ENCODE measurements at regions not wholly inside any gene's neighbourhood (a gene's known extent, or its start where the extent isn't known, plus 50 kb on each side); places are given as distances from the start of the nearest gene placed in this dataset.

DNA sequence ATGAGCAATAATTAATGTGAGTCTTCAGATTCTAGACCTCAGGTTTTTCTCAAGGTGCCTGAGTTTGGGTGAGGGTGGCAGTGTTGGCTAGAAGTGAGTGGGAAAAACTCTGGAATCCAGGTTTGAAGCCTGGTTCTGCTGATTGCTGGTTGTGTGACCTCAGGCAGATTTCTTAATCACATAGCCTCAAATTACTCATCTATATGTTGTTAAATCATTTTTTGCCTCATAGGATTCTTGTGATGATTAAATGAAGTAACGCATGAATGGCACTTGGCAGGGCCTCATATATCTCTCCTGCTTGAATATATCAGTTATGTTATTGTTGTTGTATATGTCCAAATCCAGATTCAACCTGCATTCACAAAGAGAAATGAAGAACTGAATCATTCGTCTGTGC lies 60.5 kb downstream of the NR2F2 start:
- DNase-seq: no peak

DNA sequence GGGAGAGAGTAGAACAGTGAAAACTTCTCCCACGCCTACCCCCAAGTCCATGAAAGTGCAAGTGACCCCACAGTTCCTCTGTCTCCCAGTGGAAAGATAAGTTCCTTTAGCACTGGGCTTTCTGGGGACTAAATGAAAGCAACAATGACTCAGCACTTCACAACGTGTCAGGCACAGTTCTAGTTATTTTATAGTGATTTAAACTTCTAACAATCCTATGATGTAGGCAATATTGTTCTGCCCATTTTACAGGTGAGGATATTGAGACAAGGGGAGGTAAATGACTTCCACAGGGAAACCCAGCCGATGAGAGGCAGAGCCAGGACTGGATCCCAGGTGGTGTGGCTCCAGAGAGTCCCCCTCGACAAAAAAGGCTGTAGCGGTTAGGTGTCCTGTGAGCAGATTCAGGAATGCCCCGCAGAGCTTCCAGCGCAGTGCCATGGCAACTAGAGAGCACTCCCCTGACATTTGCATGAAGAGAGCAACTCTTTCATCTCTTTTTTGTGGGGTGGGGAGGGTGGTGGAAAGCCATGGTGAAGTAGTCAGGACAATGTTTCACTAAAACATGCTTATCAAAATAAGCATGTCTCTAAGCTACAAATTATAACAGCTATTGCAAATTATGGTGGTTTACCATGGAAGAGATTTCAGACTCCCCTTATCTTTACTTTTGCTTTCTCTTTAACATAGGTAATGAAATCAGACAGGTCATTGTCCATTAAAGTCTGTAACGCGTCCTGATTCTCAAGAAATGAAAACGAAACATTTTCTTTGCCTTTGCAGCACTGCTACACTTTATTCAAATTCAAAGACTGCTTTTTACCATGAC lies 62.1 kb downstream of the NR2F2 start:
- DNase-seq: no peak

DNA sequence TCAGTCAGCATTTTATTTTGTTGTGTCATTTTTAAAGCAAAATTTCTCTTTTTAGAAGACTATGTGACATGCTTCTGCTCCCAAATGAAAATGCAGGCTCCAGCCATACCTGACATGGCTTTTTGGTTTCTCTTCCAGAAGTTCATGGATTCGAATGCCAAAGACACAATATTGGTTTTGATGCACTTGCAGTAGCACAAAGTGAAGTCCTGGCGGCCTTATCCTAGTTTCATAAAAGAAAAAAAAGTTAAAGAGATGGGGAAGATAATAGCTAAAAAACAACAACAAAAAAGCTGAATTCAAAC lies 62.7 kb downstream of the NR2F2 start:
- DNase-seq: no peak

GRCh38 chr15:96395687-96396086 lies 65.2 kb downstream of the NR2F2 start:
- DNase-seq: no peak

GRCh38 chr15:96398776-96399175 lies 68.3 kb downstream of the NR2F2 start:
- DNase-seq: no peak

DNA sequence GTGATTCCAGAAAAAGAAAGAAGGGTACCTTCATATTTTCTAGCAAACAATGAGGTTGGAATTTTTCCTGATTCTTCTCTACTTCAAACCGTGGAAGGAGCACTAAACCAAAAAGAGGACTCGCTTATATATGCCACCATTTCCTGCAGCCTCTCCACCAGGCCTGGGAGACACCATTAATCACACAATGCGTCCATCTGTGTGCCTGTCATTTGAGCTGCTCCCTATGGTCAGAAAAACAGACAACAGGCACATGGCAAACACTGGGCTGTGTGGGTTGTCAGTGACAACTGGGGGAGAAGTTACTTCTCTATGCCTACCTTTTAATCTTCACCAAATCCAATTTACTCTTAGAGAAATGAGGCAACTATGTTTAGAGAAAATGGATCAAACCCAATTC lies 71.9 kb downstream of the NR2F2 start:
- DNase-seq: no peak

DNA sequence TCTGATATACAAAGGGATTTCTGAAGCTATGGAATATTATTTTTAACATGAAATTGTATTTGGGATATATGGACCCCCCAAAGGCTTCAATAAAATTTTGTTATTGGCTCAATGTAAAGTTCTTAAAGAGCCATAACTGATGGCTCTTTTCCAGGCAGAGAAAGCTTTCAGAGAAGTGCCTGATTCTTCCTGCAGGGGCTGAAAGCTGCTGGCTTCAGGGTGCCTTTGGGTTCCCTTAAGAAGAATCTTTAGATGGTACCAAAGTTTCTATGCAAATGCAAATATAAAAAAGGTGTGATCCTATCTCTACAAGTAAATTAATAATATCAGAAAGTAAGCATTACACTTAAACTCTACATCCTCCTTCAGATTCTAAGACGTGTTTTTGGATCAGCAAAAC lies 72.6 kb downstream of the NR2F2 start:
- DNase-seq: no peak

DNA sequence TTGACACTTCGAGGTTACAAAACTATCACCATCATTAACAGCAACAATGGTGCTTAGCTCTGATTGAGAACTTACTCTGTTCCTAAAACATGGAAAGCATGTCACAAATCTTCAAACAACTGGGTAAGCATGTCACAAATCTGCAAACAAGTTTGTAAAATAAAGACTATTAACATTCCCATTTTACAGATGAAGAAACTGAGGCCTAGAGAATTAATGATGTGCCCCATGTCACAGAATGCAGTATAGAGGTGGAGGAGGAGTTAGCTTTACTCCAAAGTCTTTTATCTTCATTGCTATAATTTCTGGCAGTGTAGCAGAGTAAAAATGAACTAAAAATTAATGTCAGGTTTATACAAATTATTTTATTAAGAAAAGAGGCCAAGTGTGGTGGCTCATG lies 73.4 kb downstream of the NR2F2 start:
- no peak for DNase-seq

DNA sequence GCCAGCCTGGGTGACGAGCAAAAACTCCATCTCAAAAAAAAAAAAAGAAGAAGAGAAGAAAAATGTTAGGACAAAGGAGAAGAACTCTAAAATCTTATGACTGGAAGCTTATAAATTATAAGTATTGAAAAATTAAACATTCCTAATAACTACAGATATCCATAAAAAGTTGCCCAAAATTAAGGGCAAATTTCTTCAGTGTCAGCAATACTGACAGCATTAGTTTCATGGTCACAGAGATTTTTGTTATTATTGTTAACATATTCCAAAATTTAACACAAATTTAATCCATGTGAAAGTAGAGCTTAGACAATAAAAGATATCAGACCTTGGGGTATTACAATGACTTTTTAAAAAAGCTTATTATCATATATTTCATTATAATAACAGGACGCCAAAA lies 74.1 kb downstream of the NR2F2 start:
- no peak for DNase-seq

DNA sequence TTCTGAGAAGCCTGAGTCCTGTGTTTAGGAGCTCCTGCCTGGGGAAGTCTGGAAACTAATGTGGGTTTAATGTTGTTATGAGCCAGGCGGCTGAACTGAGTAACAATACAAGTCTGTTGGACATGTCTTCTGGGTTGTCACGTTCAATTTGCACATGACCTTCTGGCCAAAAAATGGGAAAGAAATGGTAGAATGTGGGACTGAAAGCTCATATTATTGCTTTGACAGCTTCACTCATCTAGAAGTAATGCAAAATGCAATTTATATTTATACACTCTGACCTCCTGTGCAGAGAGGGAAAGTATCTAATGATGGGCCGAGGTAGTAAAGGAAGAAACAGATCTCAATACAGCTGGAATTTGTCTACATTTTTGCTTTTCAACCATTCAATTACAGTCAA lies 75.8 kb downstream of the NR2F2 start:
- DNase-seq: no peak

- DNase-seq: no peak
Observed at GRCh38 chr15:96406701-96407100, 76.2 kb downstream of the NR2F2 start.

GRCh38 chr15:96407482-96407881 lies 77.0 kb downstream of the NR2F2 start:
- DNase-seq: no peak

DNA sequence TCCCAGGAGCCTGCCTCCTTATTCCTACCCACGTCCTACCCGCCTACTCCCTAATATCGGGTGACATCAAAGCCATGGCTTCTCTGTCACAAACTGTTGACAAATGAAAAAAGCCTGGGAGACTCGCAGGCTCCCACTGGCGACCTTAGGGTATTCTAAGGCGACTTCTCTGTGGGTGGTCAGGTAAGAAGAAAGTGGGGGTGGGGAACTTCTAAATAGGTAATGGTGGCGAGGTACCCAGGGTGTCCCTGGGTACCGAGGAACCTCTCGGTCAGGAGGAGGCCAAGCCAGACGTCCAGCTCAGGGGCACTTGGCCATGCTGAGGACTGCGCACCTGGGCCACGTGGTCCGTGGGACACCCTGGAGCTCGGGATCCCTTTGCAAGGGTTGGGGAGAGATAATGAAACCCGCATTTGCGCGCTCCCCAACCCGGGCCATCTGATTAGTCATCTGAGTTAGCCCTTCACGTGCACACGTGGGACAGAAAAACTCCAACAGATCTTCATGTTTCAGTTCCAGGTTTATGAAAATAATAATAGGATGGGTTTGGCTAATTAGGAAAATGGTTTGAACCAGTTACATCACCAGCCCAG lies 78.2 kb downstream of the NR2F2 start:
- DNase-seq: no peak

DNA sequence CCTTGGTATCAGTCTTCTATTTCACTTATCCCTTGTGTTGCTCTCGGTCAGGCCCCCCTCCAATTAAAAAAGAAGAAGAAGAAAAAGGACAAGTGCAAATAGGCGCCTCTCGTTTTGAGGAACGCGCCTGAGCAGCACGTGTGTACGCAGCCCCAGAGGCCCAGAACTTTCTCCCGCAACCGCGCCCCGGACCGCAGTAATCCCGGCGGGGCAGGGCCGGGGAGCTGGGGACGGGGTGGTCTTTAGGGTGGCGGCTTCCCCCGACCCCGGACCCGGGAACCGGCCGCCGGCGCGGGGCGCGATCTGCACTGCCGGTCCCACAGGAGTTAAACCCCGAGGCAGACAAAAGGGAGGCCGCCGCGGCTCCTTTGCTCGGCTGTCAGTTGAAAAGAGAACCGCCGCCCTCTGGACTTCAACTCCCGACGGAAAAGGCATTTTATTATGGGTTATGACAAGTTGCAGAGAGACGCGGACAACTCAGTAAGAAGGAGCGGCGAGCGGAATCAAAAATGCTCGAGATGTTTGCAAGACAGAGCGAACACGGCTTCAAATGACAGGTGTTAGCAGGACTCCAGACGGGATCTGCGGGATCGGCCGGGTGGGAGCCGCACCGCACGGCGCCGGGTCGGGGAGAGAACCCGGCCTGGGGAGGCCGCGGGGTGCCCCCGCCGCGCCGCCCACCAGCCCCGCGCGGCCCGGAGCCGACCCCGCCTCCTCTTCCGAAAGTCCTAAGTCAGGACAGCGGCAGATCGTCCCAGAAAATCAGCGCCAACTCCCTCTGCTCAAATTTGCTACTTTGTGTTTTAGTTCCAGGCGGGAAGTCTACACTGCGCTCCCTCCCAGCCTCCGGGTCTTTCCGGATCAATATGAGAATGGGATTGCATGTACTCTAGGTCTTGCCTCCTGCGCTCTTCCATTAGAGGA lies 79.0 kb downstream of the NR2F2 start:
- DNase-seq: no peak

DNA sequence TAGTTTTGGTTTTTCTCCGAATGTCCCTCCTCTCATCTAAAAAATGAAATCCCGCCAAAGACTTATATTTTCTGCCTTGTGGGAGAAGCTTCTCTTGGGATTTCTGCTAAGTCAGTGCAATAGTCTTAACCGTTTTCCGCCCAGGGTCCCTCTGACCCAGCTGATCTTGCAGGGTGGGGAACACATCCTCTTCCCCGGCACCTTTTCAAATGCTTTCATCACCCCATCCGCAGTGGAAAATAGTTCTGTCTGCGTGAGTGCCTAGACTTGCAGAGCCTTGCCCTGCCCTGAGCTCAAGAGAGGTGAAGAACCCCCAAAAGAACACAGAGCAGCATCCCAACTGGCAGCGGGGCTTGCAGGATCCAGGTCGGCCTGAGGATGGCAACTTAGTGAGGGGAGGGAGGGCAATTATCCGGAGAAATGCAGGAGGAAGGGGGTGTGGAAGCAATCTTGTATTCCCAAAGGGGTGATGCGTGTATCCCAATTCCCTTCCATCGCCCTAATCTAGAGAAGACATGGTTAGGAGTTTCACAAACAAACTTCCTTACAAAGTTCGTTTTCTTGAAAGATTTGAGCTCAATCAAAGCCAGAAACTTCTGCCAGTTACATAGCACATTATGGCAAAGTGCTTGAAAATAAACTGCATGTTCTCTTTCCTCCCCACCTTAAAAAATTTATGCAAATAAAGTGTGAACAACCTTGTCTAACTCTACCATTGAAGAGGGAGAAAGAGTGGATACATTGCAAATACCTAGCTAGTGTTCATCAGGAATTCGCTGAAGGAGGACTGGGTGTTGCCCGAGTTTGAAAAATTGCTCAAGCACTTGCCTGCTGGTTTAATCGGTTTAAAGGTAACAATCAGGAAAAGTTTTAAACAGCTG lies 79.9 kb downstream of the NR2F2 start:
- no peak for DNase-seq

- DNase-seq: no peak
Observed at GRCh38 chr15:96411056-96412031, 80.8 kb downstream of the NR2F2 start.

DNA sequence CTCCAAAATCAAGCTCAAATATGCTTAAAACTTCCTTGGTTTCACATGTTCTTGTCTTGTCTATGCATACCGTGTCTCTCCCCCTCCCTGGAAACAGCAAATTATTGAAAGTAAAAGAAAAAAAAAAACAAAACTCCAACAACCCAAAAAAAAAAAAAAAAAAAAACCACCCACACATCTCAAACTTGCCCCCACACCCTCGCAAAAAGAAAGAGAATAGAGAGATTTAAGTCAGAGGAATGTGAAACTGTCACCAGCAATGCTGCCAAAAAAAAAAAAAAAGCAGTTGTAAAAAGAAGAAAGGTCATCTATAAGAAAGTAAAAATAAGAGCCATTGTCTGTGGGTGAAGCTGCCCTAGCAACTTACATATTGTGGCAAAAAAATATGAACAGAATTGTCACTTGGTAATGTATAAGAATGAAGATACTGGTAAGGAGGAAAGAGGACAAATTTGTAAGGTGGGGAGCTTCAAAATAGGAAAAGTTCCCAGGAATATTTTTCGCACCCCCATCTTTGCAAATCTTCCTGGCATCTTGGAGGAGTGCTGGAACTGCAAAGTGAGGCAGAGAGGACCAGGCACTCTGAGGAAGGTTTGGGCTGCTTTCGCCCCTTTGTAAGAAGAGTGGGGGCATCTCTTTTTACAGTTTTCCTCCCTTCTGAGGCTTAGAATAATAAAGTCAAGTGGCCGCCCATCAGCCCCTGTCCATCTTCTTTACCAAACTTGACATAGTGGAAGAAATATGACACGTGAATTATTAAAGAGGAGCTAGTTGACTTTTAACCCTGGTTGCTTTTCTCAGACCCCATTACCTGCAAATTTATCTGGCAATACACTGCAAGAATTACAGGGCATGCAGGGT lies 81.8 kb downstream of the NR2F2 start:
- DNase-seq: no peak

DNA sequence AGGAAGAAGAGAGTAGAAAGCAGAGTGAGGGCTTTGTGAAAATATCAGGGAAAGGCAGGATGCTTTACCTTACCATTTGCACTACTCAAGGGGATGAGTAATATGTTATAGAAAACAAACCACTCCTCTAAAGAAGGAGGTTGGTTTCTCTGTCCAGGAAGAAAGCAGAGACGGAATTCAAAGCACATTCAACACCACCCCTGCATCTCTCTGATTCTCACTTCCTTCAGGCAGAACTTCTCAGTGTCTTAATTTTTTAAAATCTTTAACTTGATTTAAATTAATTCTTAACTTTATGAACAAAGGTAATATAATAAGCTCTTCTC lies 82.4 kb downstream of the NR2F2 start:
- DNase-seq: no peak

DNA sequence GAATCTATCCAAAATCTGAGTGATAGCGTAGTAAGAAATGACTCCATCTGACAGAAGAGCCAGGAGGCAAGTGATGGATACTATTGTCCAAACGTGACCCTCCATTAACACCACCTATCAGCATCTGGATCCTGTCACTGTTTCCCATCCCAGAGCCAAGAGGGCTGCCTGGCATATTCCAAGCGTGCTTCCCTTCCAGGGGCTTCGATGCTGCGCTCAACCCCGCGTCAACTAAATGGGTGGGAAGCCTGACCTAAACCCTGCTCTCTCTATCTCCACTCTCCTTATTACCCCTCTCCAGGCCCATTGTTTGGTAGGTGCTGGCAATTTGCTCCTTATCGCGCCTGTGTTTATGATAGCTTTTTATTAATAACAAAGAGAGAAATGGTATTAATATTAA lies 83.2 kb downstream of the NR2F2 start:
- DNase-seq: no peak

- DNase-seq: no peak
Observed at GRCh38 chr15:96414875-96415274, 84.4 kb downstream of the NR2F2 start.
